ENCODE measurements at regions not wholly inside any gene's neighbourhood (a gene's known extent, or its start where the extent isn't known, plus 50 kb on each side); places are given as distances from the start of the nearest gene placed in this dataset.

GRCh38 chr15:89035658-89036057, 52.6 kb upstream of the ABHD2 start:
- H3K27ac Mint-ChIP-seq = no peak overlapping the region

GRCh38 chr15:89038146-89038545, 50.1 kb upstream of the ABHD2 start:
- DNase-seq (ENCODE audit: low spot score) = no peak
- H2AFZ ChIP-seq (replicated peaks) = peak overlapping the region; percentile 34
- no peaks in the 10 kb centered on the region for H3F3A ChIP-seq (ENCODE audit: low read depth)
- H3K4me1 Mint-ChIP-seq = no peaks in the 10 kb centered on the region
- no peaks in the 10 kb centered on the region for H3K79me2 ChIP-seq (ENCODE audit: low read depth)
- H3K27me3 ChIP-seq = no peaks in the 10 kb centered on the region
- no peak overlapping the region for H3K4me3 ChIP-seq
- peaks cover 2% of the 10 kb centered on the region for H3K27me3 Mint-ChIP-seq (ENCODE audit: insufficient read depth, low read depth)
- H3K27ac Mint-ChIP-seq = no peak overlapping the region
- no peaks in the 10 kb centered on the region for H3K4me1 ChIP-seq
- no peak for TF ChIP-seq EZH2phosphoT487 (IDR thresholded peaks at IDR 0.05)
- TF ChIP-seq CTCF (IDR thresholded peaks at IDR 0.05) = no peak
- no peak for TF ChIP-seq EZH2 (IDR thresholded peaks at IDR 0.05)
- H3K9ac ChIP-seq = no peak overlapping the region
- no peak overlapping the region for H3K4me3 Mint-ChIP-seq
- no peak overlapping the region for H3K4me2 ChIP-seq
- H3K9me3 Mint-ChIP-seq = no peaks in the 10 kb centered on the region
- no peaks in the 10 kb centered on the region for H3K9me3 ChIP-seq (ENCODE audit: low read depth)
- H3K36me3 Mint-ChIP-seq = no peaks in the 10 kb centered on the region
- H3K36me3 ChIP-seq = no peaks in the 10 kb centered on the region
- no peaks in the 10 kb centered on the region for H4K20me1 ChIP-seq (ENCODE audit: low read depth)
- H3K27ac ChIP-seq = no peak overlapping the region

More at GRCh38 chr15:89035658-89036057, 52.6 kb upstream of the ABHD2 start:
- Mint-ChIP-seq H3K4me1 (no peaks in the 10 kb centered on the region), H3K36me3 (no peaks in the 10 kb centered on the region), H3K4me3 (no peak overlapping the region), H3K9me3 (no peaks in the 10 kb centered on the region), H3K27me3 (ENCODE audit: insufficient read depth, low read depth) (peaks cover 2% of the 10 kb centered on the region)
- no peak overlapping the region for H3K4me3 ChIP-seq
- H3K79me2 ChIP-seq (ENCODE audit: low read depth) = no peaks in the 10 kb centered on the region
- no peaks in the 10 kb centered on the region for H3K27me3 ChIP-seq
- H3F3A ChIP-seq (ENCODE audit: low read depth) = no peaks in the 10 kb centered on the region
- no peak overlapping the region for H3K4me2 ChIP-seq
- H3K36me3 ChIP-seq = no peaks in the 10 kb centered on the region
- TF ChIP-seq EZH2 (IDR thresholded peaks at IDR 0.05) = no peak
- TF ChIP-seq EZH2phosphoT487 (IDR thresholded peaks at IDR 0.05) = no peak
- TF ChIP-seq CTCF (IDR thresholded peaks at IDR 0.05) = no peak
- no peaks in the 10 kb centered on the region for H3K4me1 ChIP-seq
- H3K9ac ChIP-seq = no peak overlapping the region
- no peaks in the 10 kb centered on the region for H3K9me3 ChIP-seq (ENCODE audit: low read depth)
- H2AFZ ChIP-seq (replicated peaks) = no peak overlapping the region
- H3K27ac ChIP-seq = no peak overlapping the region
- H4K20me1 ChIP-seq (ENCODE audit: low read depth) = no peaks in the 10 kb centered on the region
- no peak for DNase-seq (ENCODE audit: low spot score)
